ENCODE measurements at regions not wholly inside any gene's neighbourhood (a gene's known extent, or its start where the extent isn't known, plus 50 kb on each side); places are given as distances from the start of the nearest gene placed in this dataset.

DNA sequence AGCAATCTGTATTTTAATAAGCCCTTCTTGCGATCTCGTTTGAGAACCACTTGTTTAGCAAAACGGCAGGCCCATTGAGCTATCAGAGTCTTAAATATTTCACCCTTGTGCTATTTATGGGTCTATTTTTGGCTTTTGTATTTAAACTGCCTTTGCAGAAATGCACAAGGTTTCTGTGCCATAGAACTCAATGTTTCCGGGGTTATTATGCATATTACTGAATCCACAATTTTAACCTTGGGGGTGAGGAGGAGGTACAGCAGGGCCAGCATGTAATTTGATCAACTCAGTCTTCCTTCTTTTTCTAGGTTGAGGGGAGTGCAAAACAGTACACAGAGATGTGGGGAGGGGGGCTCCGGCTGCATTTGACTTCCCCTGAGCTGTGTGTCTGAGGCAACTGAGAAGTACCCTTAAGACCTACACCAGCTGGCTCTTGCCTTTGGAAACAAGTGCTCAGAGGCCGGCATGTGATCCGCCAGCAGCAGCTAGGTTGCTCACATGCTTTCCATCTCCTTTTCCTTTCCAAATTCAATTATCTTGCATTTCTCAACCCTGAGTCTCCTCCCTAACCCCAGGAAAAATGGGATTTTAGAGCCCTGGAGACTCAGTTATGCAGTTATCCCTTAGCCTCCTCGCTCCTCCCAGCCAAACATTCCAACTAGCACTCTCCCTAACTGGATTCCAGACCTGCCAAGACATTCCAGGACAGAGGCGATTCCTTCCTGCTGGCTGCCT, 103.0 kb downstream of the HNRNPLL start:
- TF ChIP-seq, protein P1, sequence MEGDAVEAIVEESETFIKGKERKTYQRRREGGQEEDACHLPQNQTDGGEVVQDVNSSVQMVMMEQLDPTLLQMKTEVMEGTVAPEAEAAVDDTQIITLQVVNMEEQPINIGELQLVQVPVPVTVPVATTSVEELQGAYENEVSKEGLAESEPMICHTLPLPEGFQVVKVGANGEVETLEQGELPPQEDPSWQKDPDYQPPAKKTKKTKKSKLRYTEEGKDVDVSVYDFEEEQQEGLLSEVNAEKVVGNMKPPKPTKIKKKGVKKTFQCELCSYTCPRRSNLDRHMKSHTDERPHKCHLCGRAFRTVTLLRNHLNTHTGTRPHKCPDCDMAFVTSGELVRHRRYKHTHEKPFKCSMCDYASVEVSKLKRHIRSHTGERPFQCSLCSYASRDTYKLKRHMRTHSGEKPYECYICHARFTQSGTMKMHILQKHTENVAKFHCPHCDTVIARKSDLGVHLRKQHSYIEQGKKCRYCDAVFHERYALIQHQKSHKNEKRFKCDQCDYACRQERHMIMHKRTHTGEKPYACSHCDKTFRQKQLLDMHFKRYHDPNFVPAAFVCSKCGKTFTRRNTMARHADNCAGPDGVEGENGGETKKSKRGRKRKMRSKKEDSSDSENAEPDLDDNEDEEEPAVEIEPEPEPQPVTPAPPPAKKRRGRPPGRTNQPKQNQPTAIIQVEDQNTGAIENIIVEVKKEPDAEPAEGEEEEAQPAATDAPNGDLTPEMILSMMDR (IDR thresholded peaks at IDR 0.05): no peak
- no peak for TF ChIP-seq POLR2A (IDR thresholded peaks at IDR 0.05)
